ENCODE measurements at regions not wholly inside any gene's neighbourhood (a gene's known extent, or its start where the extent isn't known, plus 50 kb on each side); places are given as distances from the start of the nearest gene placed in this dataset.

GRCh38 chr11:121881806-121882205, 234.2 kb downstream of the BLID start:
- TF ChIP-seq CTCF (IDR thresholded peaks at IDR 0.05) (no peak), POLR2A (IDR thresholded peaks at IDR 0.05) (no peak)
